Erythroblast (primary cell): ENCODE measurements at regions not wholly inside any gene's neighbourhood (a gene's known extent, or its start where the extent isn't known, plus 50 kb on each side); places are given as distances from the start of the nearest gene placed in this dataset.

Experiments used
- GATA1 ChIP-seq: IDR thresholded peaks from 2 replicates; pipeline ENCODE4 v1.6.1; 2011; ENCODE audit warnings: low read depth, mild to moderate bottlenecking, control low read depth, low read length, moderate library complexity
- POLR2A ChIP-seq: IDR thresholded peaks from 2 replicates; pipeline ENCODE4 v1.6.1; 2011; ENCODE audit warnings: mild to moderate bottlenecking, low read length

- TF ChIP-seq POLR2A (no peak), GATA1 (no peak)
Observed at GRCh38 chr5:61622156-61622555, 290.1 kb downstream of the ZSWIM6 start.
